ENCODE measurements at regions not wholly inside any gene's neighbourhood (a gene's known extent, or its start where the extent isn't known, plus 50 kb on each side); places are given as distances from the start of the nearest gene placed in this dataset.
A peak's percentile ranks its signal among the peaks of the same experiment; 100 is the strongest.

DNA sequence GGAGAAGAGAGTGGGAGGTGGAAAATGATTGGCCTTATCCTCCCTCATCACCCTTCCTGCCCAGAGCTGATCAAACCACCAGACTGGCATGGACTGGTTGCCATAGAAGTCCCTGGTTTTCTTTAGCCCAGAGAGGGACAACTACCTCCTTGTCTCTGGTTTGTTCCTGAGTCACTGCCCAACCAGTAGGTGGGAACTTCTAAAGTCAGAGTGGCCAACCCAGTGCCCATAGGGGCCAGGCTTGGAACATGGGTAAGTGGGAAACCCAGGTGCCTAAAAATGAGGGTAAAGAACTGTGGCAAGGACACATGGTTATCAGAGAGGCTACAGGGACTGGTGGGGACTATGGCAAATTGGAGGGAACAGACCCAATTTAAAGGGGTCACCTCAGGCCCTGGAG is 63.8 kb downstream of the FAM241B start (continued):
- TF ChIP-seq, protein P1, sequence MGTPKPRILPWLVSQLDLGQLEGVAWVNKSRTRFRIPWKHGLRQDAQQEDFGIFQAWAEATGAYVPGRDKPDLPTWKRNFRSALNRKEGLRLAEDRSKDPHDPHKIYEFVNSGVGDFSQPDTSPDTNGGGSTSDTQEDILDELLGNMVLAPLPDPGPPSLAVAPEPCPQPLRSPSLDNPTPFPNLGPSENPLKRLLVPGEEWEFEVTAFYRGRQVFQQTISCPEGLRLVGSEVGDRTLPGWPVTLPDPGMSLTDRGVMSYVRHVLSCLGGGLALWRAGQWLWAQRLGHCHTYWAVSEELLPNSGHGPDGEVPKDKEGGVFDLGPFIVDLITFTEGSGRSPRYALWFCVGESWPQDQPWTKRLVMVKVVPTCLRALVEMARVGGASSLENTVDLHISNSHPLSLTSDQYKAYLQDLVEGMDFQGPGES (IDR thresholded peaks at IDR 0.05): no peak

DNA sequence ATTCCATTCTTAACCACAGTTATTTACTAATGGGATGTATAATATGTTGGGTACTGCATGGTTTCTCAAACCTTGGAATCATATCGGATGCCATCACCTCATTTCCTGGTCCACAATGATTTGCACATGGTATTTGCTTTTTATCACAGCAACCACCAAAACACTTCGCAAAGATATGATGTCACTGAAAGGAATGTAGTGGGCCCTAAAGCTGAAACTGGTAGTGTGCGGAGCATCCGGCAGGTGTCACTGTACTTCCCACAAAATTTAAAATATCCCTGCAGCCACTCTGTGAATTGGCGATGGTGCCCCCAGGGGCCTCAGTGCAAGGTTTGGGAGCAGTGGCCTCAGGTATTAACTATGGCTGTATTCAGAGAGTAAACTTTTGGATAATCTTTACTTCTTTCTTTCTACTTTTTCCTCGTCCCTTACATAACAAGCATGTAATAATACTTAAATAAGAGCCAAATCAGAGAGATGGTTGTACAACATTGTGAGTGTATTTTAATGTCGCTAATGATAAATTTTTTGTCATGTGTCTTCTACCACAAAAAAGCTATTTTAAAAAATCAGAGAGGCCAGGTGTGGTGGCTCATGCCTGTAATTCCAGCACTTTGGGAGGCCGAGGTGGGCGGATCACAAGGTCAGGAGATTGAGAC is 66.2 kb downstream of the FAM241B start:
- no peak overlapping the region for H2AFZ ChIP-seq (ENCODE audit: control insufficient read depth, low read depth, low read length)
- DNase-seq (ENCODE audit: low read depth, low spot score) (no peak), FAIRE-seq (no peak), ATAC-seq (peak; percentile 41; the same call in 1 of the 3 replicates)
- H3K79me2 ChIP-seq (ENCODE audit: control insufficient read depth, insufficient read depth, low read length): no peaks in the 10 kb centered on the region
- H3K9me3 ChIP-seq (replicated peaks; ENCODE audit: control insufficient read depth, insufficient read depth, low read length): no peaks in the 10 kb centered on the region
- H3K9ac ChIP-seq (ENCODE audit: control insufficient read depth, insufficient read depth, low read length): no peak overlapping the region
- POLR2A ChIA-PET: interaction anchor here (0.5 kb wide), 1 partner anchor 12 kb away, joined by 4 read pairs; no protein-coding TSS in a partner anchor
- no peak overlapping the region for H3K27ac ChIP-seq (ENCODE audit: control insufficient read depth, insufficient read depth)
- in situ Hi-C loops (cut with MboI): no loop called here
- H3K27me3 ChIP-seq (replicated peaks in 1 of 2; ENCODE audit: control insufficient read depth in 2 of 2, insufficient read depth in 2 of 2, low read length in 1 of 2): no peaks in the 10 kb centered on the region
- H4K20me1 ChIP-seq (ENCODE audit: control insufficient read depth, insufficient read depth): no peaks in the 10 kb centered on the region
- CTCF ChIA-PET: interaction anchor here (0.8 to 1.2 kb wide), 3 partner anchors 31 to 262 kb away, joined by 3 to 5 read pairs (median 3); no protein-coding TSS in a partner anchor
- H3K4me1 ChIP-seq (ENCODE audit: control insufficient read depth, insufficient read depth, low read length): no peaks in the 10 kb centered on the region
- SMC1A ChIA-PET (ENCODE audit: uncharacterized antibody, unreplicated experiment): no interaction called here
- H3K36me3 ChIP-seq (ENCODE audit: control insufficient read depth in 2 of 2, insufficient read depth in 2 of 2, low read length in 1 of 2): no peaks in the 10 kb centered on the region
- 33% methylated on average over 9 of the region's 9 CpGs for WGBS (ENCODE audit: insufficient coverage, insufficient replicate concordance, low lambda C conversion rate, missing lambda C conversion rate)
- H3K4me3 ChIP-seq: no peak overlapping the region
- no peak overlapping the region for H3K4me2 ChIP-seq (ENCODE audit: control insufficient read depth, insufficient read depth)
- RAD21 ChIA-PET (ENCODE audit: unreplicated experiment): interaction anchor here (1.9 kb wide), 1 partner anchor 219 kb away, joined by 5 read pairs; no protein-coding TSS in a partner anchor
- intact Hi-C loops (cut with micrococcal nuclease; ENCODE audit: unreplicated experiment): no loop called here
- no TSS peak for BruUV-seq (replicated peaks)
- TF ChIP-seq, protein P2, sequence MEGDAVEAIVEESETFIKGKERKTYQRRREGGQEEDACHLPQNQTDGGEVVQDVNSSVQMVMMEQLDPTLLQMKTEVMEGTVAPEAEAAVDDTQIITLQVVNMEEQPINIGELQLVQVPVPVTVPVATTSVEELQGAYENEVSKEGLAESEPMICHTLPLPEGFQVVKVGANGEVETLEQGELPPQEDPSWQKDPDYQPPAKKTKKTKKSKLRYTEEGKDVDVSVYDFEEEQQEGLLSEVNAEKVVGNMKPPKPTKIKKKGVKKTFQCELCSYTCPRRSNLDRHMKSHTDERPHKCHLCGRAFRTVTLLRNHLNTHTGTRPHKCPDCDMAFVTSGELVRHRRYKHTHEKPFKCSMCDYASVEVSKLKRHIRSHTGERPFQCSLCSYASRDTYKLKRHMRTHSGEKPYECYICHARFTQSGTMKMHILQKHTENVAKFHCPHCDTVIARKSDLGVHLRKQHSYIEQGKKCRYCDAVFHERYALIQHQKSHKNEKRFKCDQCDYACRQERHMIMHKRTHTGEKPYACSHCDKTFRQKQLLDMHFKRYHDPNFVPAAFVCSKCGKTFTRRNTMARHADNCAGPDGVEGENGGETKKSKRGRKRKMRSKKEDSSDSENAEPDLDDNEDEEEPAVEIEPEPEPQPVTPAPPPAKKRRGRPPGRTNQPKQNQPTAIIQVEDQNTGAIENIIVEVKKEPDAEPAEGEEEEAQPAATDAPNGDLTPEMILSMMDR (IDR thresholded peaks at IDR 0.05 in 2 of 3, conservative IDR thresholded peaks at IDR 0.05 in 1 of 3; ENCODE audit: control insufficient read depth in 2 of 3, extremely low read depth in 1 of 3, insufficient read depth in 1 of 3, low read depth in 3 of 3, low read length in 3 of 3): peak in 2 of 3 experiments; percentile 28 to 38; a peak in 3 of 6 replicates
- TF ChIP-seq, protein P3, sequence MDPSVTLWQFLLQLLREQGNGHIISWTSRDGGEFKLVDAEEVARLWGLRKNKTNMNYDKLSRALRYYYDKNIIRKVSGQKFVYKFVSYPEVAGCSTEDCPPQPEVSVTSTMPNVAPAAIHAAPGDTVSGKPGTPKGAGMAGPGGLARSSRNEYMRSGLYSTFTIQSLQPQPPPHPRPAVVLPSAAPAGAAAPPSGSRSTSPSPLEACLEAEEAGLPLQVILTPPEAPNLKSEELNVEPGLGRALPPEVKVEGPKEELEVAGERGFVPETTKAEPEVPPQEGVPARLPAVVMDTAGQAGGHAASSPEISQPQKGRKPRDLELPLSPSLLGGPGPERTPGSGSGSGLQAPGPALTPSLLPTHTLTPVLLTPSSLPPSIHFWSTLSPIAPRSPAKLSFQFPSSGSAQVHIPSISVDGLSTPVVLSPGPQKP (IDR thresholded peaks at IDR 0.05; ENCODE audit: low read depth, low read length): no peak
- TF ChIP-seq DPF2 (IDR thresholded peaks at IDR 0.05) (no peak), CHD1 (IDR thresholded peaks at IDR 0.05; ENCODE audit: low read depth, low read length) (no peak), POLR2A (IDR thresholded peaks at IDR 0.05; ENCODE audit: low read depth, low read length) (no peak), ZNF24 (IDR thresholded peaks at IDR 0.05) (no peak), NRF1 (conservative IDR thresholded peaks at IDR 0.05; ENCODE audit: low read depth, low read length) (no peak), HCFC1 (IDR thresholded peaks at IDR 0.05; ENCODE audit: low read length) (no peak), MXI1 (IDR thresholded peaks at IDR 0.05; ENCODE audit: low read depth, low read length) (no peak), RAD21 (IDR thresholded peaks at IDR 0.05; ENCODE audit: insufficient read depth, low read depth, low read length) (peak; percentile 36; the same call in 1 of the 2 replicates), RUNX3 (IDR thresholded peaks at IDR 0.05; ENCODE audit: low read length) (0 out of 2 replicates have a peak, but pooled peaks have one; percentile 15), SMARCA5 (IDR thresholded peaks at IDR 0.05) (no peak), SMC3 (IDR thresholded peaks at IDR 0.05; ENCODE audit: borderline replicate concordance, low read length) (peak; percentile 37; the same call in 1 of the 2 replicates)
- TF ChIP-seq, protein P4, sequence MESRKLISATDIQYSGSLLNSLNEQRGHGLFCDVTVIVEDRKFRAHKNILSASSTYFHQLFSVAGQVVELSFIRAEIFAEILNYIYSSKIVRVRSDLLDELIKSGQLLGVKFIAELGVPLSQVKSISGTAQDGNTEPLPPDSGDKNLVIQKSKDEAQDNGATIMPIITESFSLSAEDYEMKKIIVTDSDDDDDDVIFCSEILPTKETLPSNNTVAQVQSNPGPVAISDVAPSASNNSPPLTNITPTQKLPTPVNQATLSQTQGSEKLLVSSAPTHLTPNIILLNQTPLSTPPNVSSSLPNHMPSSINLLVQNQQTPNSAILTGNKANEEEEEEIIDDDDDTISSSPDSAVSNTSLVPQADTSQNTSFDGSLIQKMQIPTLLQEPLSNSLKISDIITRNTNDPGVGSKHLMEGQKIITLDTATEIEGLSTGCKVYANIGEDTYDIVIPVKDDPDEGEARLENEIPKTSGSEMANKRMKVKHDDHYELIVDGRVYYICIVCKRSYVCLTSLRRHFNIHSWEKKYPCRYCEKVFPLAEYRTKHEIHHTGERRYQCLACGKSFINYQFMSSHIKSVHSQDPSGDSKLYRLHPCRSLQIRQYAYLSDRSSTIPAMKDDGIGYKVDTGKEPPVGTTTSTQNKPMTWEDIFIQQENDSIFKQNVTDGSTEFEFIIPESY (IDR thresholded peaks at IDR 0.05): no peak
